IPS-18a (cell line): ENCODE measurements at regions not wholly inside any gene's neighbourhood (a gene's known extent, or its start where the extent isn't known, plus 50 kb on each side); places are given as distances from the start of the nearest gene placed in this dataset.
"Not testable (repeated sequence)": the region's sequence is repeated elsewhere in the genome, so short reads cannot be mapped to it uniquely, and the experiment has no call there.

Source experiments
- H3K27ac ChIP-seq: one replicate; pipeline ENCODE4 v1.5.1; 2013; ENCODE audit warnings: low read length
- H3K27me3 ChIP-seq: one replicate; pipeline ENCODE4 v1.6.1; 2013; ENCODE audit warnings: mild to moderate bottlenecking, low read length; ENCODE audit not compliant: control insufficient read depth, insufficient read depth
- H3K36me3 ChIP-seq: one replicate; pipeline ENCODE4 v1.6.1; 2013; ENCODE audit warnings: low read depth, low read length; ENCODE audit not compliant: control insufficient read depth
- H3K4me1 ChIP-seq: one replicate; pipeline ENCODE4 v1.6.1; 2013; ENCODE audit warnings: low read depth, low read length; ENCODE audit not compliant: control insufficient read depth
- H3K4me3 ChIP-seq: one replicate; pipeline ENCODE4 v1.5.1; 2013; ENCODE audit warnings: low read length
- H3K9ac ChIP-seq: one replicate; pipeline ENCODE4 v1.6.1; 2013; ENCODE audit warnings: mild to moderate bottlenecking, low read length, moderate library complexity
- H3K9me3 ChIP-seq: one replicate; pipeline ENCODE4 v1.6.1; 2013; ENCODE audit warnings: low read depth, low read length; ENCODE audit not compliant: control insufficient read depth

DNA sequence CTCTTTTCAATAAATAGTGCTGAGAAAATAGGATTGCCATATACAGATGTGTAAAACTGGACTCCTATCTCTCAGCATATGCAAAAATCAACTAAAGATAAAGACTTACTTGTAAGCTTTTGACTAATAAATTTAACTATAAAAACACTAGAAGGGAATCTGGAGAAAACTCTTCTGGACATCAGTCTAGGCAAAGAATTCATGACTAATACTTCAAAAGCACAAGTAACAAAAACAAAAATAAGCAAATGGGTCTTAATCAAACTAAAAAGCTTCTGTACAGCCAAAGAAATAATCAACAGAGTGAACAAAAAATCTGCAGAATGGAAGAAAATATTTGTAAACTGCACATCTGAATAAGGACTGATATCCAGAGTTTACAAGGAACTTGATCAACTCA, 1122.2 kb downstream of the TBL1XR1 start:
- no peaks in the 10 kb centered on the region for H3K9me3 ChIP-seq
- no peak overlapping the region for H3K9ac ChIP-seq
- no peaks in the 10 kb centered on the region for H3K4me1 ChIP-seq
- no peak overlapping the region for H3K27ac ChIP-seq
- no peak overlapping the region for H3K4me3 ChIP-seq
- H3K36me3 ChIP-seq = no peaks in the 10 kb centered on the region
- H3K27me3 ChIP-seq = no peaks in the 10 kb centered on the region

DNA sequence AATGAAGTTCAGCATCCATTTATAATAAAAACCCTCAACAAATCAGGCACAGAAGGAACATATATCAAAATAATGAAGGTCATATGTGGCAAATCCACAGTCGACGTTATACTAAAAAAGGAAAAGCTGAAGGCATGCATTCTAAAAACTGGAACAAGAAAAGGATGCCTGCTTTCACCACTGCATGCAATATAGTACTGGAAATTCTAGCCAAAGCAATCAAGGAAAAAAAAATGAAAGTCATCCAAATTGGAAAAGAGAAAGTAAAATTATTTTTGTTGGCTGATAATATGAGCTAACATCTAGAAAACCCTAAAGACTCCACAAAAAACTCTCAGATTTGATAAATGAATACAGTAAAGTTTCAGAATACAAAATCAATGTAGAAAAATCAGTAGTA, 1123.2 kb downstream of the TBL1XR1 start:
- no peaks in the 10 kb centered on the region for H3K36me3 ChIP-seq
- no peak overlapping the region for H3K27ac ChIP-seq
- H3K27me3 ChIP-seq = no peaks in the 10 kb centered on the region
- H3K9me3 ChIP-seq = no peaks in the 10 kb centered on the region
- no peaks in the 10 kb centered on the region for H3K4me1 ChIP-seq
- no peak overlapping the region for H3K9ac ChIP-seq
- H3K4me3 ChIP-seq = no peak overlapping the region

DNA sequence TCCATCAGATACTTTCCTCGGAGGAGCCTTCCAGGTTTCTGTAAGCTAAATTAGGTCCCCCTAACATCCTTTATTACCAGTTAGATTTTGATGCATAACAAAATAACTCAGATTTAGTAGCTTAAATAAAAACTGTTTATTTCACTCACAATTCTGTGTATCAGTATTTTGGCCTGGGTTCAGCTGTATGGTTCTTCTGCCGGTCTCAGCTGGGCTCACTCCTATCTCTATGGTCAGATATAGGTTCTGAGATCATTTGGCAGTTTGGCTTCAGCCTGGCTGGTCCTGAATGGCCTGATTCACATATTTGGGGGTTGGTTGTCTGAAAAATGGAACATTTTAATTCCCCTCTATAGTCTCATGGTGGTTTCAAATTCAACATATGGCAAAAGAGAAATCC, 1125.3 kb downstream of the TBL1XR1 start:
- no peaks in the 10 kb centered on the region for H3K27me3 ChIP-seq
- H3K36me3 ChIP-seq = no peaks in the 10 kb centered on the region
- H3K9ac ChIP-seq = no peak overlapping the region
- H3K27ac ChIP-seq = no peak overlapping the region
- H3K4me1 ChIP-seq = no peaks in the 10 kb centered on the region
- H3K4me3 ChIP-seq = no peak overlapping the region
- no peaks in the 10 kb centered on the region for H3K9me3 ChIP-seq

DNA sequence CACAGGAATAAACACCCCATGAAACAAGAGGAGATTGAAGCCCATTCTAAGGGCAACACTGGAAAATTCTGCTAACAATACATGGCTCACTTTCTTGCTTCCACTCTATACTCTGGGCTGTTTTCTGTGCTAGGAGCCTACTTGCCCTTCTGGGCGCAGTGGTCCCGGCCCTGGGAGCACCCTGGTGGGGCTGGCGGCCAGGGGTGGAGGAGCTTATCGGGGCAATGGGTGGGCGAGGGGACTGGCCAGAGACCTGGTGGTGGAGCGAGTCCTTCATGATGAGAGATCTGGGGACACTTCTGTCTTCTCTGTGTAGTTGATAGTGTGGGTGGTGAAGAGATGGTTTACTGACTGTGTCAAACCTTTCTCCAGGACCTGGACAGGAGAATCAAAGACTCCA, 1128.5 kb downstream of the TBL1XR1 start:
- Histone ChIP-seq H3K4me1 (no peaks in the 10 kb centered on the region), H3K9ac (no peak overlapping the region), H3K27me3 (no peaks in the 10 kb centered on the region), H3K4me3 (no peak overlapping the region), H3K27ac (no peak overlapping the region), H3K36me3 (no peaks in the 10 kb centered on the region), H3K9me3 (no peaks in the 10 kb centered on the region)

DNA sequence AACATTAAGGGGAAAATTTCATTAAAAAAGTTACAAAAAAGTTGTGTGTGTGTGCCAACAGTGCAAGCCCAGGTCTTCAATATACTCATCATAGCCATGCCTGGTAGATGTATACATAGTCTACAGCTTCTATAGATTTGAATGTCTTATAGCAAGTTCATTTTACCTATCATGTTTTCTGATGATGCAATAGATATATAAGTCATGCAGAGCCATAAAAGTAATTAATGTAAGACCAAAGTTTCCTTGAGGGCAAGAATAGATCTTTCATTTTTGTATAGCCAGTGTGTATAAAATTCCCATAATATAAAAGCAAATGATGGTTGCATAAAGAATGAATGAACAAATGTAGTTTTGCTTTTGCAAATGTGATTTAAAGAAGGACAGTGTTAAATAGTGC, 1138.4 kb downstream of the TBL1XR1 start:
- no peaks in the 10 kb centered on the region for H3K9me3 ChIP-seq
- H3K4me1 ChIP-seq = no peaks in the 10 kb centered on the region
- no peaks in the 10 kb centered on the region for H3K27me3 ChIP-seq
- H3K9ac ChIP-seq = no peak overlapping the region
- H3K36me3 ChIP-seq = no peaks in the 10 kb centered on the region
- H3K27ac ChIP-seq = no peak overlapping the region
- H3K4me3 ChIP-seq = no peak overlapping the region

DNA sequence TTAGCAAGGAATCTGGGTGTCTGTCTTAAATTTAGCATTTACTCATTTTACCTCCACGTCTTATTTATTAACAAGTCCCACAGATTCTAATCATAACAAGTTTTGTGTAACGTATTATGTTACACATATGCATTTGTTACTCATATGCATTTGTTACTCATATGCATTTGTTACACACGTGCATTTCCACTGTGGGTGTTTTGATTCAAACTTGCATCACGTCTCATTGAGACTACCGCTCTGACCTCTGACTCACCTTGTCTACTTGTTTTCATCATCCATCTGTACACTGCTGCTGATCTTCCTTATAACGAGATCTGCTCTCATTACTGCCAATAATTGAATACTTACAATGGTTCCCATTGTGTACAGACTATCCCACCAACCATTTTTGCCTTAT, 1141.4 kb downstream of the TBL1XR1 start:
- Histone ChIP-seq H3K4me3 (no peak overlapping the region), H3K27ac (no peak overlapping the region), H3K36me3 (no peaks in the 10 kb centered on the region), H3K27me3 (no peaks in the 10 kb centered on the region), H3K9me3 (no peaks in the 10 kb centered on the region), H3K4me1 (no peaks in the 10 kb centered on the region), H3K9ac (no peak overlapping the region)

DNA sequence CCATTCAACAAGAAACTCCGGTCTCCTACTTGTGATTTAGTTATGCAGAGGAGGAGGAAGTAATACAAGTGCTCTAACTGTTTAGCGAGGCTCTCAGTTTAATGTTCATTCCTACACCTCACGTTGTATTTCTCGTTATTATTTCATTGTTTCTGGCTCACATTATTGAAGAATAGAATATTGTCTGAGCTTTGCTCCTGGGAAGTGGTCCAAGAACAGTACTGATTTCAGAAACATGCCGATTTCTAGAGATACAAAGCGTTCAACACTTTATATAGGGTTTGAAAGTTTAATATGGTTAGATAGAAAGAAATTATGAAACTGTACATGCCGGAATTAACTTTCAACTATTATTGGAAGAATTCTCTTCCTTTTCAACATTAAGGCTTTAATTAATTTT, 1145.5 kb downstream of the TBL1XR1 start:
- H3K4me3 ChIP-seq = no peak overlapping the region
- H3K4me1 ChIP-seq = no peaks in the 10 kb centered on the region
- no peaks in the 10 kb centered on the region for H3K36me3 ChIP-seq
- no peak overlapping the region for H3K27ac ChIP-seq
- H3K9me3 ChIP-seq = no peaks in the 10 kb centered on the region
- no peak overlapping the region for H3K9ac ChIP-seq
- no peaks in the 10 kb centered on the region for H3K27me3 ChIP-seq

DNA sequence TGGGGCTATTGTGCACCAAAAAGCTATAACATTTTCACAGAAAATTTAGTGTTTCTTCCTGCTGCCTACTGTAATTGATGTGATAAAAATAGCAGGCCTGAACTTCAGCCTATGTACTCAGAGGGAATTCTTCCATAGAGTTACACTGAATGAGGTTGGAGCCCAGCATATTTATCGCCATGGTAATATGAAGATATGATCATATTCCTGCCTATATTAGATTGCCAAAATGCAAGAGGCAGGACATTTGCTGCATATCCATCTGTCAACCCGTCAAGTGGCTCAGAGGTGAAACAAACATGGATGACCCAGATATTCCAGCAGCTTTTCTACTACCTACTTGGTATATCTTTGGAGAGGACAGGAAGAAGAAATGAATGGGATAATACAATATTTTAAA, 1150.6 kb downstream of the TBL1XR1 start:
- Histone ChIP-seq H3K9ac (no peak overlapping the region), H3K27ac (no peak overlapping the region), H3K4me1 (no peaks in the 10 kb centered on the region), H3K9me3 (no peaks in the 10 kb centered on the region), H3K4me3 (no peak overlapping the region), H3K36me3 (no peaks in the 10 kb centered on the region), H3K27me3 (no peaks in the 10 kb centered on the region)

DNA sequence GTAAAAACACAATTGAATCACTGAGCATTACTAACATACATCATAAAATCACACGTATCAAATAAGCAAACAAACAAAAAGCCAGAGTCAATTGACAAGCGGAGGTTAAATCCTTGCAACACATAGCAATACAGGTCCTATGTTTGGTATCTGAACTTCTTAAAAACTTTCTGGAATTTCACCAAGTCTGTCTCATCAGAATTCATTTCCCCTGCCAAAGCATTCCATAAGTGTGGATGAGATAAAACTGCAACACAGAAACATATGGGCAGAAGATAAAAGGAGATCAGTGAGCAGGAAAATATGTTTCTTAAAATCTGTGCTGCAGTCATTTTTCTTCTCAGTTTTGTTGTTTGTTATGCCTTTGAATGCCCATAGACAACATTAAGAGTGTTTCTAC, 1155.5 kb downstream of the TBL1XR1 start:
- Histone ChIP-seq H3K36me3 (no peaks in the 10 kb centered on the region), H3K4me3 (no peak overlapping the region), H3K9me3 (no peaks in the 10 kb centered on the region), H3K9ac (no peak overlapping the region), H3K4me1 (no peaks in the 10 kb centered on the region), H3K27ac (no peak overlapping the region), H3K27me3 (no peaks in the 10 kb centered on the region)

DNA sequence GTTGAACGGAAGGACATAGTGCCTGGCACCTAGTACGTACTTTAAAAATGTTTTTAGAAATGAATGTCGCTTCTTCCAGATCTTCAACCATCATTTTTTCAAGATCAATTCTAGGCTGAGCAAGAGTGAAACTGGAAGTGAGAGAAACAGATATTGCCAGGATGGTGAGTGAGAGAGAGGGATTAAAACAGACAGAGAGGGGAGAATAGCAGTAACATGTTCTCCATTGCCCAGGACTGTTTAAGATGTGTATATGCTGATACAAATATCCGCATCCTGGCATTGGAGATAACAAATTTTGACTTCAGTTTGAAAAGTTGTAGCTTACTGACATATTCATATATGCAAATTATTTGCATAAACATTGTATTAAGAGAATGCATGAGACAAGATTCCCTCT, 1156.1 kb downstream of the TBL1XR1 start:
- H3K36me3 ChIP-seq = no peaks in the 10 kb centered on the region
- no peaks in the 10 kb centered on the region for H3K9me3 ChIP-seq
- H3K4me1 ChIP-seq = no peaks in the 10 kb centered on the region
- no peak overlapping the region for H3K4me3 ChIP-seq
- H3K9ac ChIP-seq = no peak overlapping the region
- no peaks in the 10 kb centered on the region for H3K27me3 ChIP-seq
- no peak overlapping the region for H3K27ac ChIP-seq

DNA sequence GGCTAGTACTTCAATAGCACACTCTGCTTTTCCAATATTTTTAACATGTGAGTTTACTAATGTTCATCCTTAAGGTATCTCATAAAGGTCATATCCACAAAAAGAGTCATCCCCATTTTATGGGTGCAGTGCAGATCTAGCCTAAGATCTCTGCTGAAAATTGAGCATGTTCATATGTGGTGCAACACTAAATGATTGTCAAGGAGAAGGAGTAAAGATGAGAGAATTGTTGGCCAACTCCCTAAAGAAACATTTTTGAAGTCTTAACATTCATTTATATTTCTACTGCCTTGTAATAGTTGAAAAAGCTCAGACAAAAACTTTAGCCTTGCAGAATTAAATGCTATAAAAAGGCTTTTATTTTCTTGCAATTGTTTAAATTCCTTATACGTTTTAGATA, 1159.6 kb downstream of the TBL1XR1 start:
- Histone ChIP-seq H3K4me3 (no peak overlapping the region), H3K27ac (no peak overlapping the region), H3K36me3 (no peaks in the 10 kb centered on the region), H3K4me1 (no peaks in the 10 kb centered on the region), H3K9ac (no peak overlapping the region), H3K27me3 (no peaks in the 10 kb centered on the region), H3K9me3 (no peaks in the 10 kb centered on the region)

DNA sequence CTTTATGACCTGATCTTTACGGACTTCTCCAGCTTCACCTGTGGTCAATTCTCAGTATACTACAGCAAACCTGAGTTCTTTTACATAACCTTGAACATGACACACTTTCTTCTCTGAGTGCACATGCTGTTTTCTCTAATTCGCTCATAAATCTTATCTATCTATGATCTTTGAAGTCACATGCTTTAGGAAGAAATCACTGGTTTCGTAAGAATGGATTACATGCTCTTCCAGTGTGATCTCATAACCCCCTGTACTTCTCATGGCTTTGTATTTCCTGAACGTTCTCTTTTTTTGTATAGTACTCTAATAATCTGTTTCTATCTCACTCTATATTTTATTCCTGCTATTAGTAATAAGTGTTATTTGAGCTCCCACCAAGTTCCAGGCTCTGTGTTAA, 1165.2 kb downstream of the TBL1XR1 start:
- no peaks in the 10 kb centered on the region for H3K4me1 ChIP-seq
- H3K27me3 ChIP-seq = no peaks in the 10 kb centered on the region
- H3K9me3 ChIP-seq = no peaks in the 10 kb centered on the region
- H3K36me3 ChIP-seq = no peaks in the 10 kb centered on the region
- no peak overlapping the region for H3K4me3 ChIP-seq
- H3K9ac ChIP-seq = no peak overlapping the region
- no peak overlapping the region for H3K27ac ChIP-seq

DNA sequence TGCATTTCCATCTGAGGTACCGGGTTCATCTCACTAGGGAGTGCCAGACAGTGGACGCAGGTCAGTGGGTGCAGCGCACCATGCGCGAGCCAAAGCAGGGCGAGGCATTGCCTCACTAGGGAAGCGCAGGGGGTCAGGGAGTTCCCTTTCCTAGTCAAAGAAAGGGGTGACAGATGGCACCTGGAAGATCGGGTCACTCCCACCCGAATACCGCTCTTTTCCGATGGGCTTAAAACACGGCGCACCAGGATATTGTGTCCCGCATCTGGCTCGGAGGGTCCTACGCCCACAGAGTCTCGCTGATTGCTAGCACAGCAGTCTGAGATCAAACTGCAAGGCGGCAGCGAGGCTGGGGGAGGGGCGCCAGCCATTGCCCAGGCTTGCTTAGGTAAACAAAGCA, 1157.1 kb downstream of the NAALADL2 start:
- not testable (repeated sequence) for H3K27ac ChIP-seq, H3K36me3 ChIP-seq, H3K27me3 ChIP-seq, H3K9me3 ChIP-seq, H3K9ac ChIP-seq, H3K4me3 ChIP-seq, H3K4me1 ChIP-seq
